Stimulated activated CD4-positive, alpha-beta T cell treated with anti-CD3 and anti-CD28 coated beads, Interleukin-1b, Interleukin-23, amount 100 ng/mL, for 48 hours (primary cell): ENCODE measurements at regions not wholly inside any gene's neighbourhood (a gene's known extent, or its start where the extent isn't known, plus 50 kb on each side); places are given as distances from the start of the nearest gene placed in this dataset.
"Not testable (repeated sequence)": the region's sequence is repeated elsewhere in the genome, so short reads cannot be mapped to it uniquely, and the experiment has no call there.

Experiments
- DNase-seq: peaks from one replicate; pipeline ENCODE4 v3.0.0-alpha.2; 2020

- DNase-seq: no peak
These were observed 51.2 kb upstream of the MEX3C start for GRCh38 chr18:51248685-51249084.

- DNase-seq: no peak
These were observed 52.5 kb upstream of the MEX3C start for GRCh38 chr18:51250006-51250405.

- DNase-seq: no peak
These were observed 53.1 kb upstream of the MEX3C start for GRCh38 chr18:51250458-51251024.

DNA sequence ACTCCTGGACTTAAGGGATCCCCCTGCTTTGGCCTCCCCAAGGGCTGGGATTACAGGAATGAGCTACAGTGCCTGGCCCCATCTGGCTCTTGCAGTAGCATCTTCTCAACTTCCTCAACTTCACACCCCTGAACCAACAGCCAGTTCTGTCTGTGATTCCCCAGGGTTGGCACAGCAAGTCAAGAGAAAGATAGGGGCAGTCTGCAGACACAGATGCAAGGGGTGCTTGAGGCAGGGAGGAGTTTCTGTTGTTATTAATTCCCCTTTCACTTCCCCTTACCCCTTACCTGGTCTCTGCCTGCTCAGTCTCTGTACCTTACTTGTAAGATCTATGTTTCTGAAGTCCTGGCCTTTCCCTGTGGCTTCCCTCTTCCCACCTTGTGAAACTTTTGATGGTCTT lies 54.1 kb upstream of the MEX3C start:
- DNase-seq: no peak

- DNase-seq: no peak
These were observed 56.0 kb upstream of the MEX3C start for GRCh38 chr18:51253476-51253875.

- no peak for DNase-seq
These were observed 58.2 kb upstream of the MEX3C start for GRCh38 chr18:51255693-51256092.

DNA sequence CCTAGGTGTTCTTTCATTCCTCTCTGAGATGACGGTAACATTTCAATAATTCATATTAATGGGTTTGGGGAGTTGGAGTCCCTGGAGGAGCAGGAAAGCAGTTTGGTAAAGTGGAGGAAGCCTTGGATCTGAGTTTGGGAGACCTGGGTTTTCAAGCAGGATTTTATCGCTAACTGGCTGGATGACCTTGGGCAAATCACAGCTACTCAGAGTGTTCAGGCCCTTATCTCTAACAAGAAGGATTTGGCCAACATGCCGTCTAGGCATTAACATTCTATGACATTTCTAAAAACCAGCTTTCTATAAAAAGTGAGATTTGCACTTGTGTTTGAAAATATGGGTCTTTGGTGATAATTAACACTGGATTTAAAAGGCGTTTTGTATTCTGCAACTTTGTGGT lies 59.7 kb upstream of the MEX3C start:
- no peak for DNase-seq

DNA sequence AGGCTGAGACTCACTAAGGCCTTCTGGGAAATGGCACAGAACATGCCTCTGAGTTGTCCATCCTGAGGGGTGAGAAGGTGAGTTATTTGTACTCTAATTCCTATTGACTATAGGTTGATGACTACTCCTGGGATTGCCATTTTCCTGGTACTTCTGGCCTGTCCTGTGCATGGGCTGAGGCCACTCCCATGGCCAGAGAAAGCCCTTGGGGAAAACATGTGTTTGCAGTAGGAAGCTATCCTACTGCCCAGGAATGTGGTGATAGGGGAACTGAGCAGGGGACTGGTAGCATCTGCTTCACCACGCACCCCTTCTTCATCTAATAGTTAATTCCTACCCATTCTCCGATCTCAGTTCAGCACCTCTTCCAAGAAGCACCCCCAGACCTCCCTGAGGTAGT lies 62.6 kb upstream of the MEX3C start:
- no peak for DNase-seq

DNA sequence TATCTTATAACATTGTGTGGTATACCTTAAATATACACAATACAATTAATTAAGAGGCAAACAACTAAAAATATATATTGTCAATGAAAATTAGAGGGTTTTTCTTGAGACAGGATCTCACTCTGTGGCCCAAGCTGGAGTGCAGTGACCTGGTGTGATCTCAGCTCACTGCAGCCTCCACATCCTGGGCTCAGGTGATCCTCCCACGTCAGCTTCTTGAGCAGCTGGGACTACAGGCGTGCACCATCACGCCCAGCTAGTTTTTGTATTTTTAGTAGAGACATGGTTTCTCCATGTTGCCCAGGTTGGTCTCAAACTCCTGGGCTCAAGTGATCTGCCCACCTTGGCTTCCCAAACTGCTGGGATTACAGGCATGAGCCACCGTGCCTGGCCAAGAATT lies 68.6 kb upstream of the MEX3C start:
- DNase-seq: not testable (repeated sequence)

DNA sequence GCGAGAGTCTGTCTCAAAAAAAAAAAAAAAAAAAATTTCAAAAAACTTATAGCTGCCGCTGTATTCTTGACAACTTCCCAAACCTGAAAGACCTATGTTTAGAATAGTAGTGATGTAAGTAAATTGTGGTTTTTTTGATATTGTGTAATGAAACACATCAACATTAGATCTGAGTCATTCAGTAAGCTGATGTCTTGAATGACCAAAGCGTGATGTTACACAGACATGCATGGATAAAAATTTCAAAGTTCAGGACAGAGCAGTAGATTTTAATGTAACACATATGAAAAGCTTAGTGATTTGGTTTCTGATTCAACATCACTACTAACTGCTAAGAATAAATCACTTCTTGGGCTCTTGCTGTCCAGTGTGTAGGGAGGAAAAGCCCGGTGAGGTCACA lies 69.3 kb upstream of the MEX3C start:
- no peak for DNase-seq

GRCh38 chr18:51273437-51273836 lies 76.0 kb upstream of the MEX3C start:
- no peak for DNase-seq

DNA sequence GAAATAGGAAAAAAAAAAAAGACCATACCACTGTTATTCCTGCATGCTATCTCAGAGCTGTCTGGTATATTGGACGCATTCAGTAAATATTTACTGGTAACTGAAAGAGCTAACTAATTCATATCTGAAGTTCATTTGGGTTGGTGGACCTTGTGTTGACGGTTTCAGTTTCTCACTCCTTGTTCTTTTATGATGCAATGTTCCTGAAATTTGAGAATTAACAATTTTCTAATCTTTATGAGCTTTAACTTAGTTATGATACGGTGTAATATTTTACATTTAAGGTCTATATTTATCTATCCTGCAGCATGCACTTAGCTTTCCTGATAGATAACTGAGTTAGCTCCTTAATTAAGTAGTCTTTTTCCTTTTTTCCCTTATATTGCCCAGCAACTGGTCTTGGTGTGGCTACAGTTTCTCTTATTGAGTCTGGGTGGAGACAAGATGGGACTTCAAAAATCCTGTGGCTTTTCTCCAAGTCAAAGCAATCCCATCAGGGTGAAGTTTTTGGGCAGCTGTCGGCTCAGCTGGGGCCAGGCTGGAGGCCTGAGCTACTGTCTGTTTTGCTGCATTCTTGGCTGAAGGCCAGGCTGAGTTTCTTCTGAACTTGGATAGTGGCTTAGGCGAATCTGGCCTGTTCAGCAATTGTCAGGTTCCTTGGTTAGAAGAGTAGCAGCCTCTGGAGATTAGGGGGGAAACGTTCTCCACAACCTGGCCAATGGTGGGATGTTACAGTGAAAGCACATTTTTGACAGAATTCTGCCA lies 78.4 kb upstream of the MEX3C start:
- no peak for DNase-seq

- peak; percentile 56 for DNase-seq
These were observed 80.7 kb upstream of the MEX3C start for GRCh38 chr18:51278045-51278649.

DNA sequence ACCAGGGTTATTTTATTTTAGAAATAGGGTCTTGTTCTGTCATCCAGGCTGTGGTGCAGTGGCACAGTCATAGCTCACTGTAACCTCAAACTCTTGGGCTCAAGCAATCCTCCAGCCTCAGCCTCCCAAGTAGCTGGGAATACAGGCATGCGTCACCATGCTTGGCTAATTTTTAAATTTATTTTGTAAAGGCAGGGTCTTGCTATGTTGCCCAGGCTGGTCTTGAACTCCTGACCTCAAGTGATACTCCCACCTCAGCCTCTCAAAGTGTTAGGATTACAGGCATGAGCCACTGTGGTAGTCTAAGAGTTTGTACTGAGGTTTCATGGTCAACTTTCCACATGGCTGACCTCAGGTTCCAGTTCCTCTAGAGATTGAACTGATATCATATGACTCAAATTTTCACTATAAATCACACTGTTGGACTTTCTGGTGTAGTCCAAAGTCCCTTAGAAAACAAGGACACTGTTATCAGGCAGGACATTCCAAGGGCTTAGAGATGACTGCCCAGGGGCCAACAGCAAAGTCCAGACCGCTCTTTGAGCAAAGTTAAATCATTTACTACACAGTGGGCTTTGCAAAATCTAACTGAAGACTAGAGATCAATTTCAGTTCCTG lies 82.0 kb upstream of the MEX3C start:
- DNase-seq: no peak

DNA sequence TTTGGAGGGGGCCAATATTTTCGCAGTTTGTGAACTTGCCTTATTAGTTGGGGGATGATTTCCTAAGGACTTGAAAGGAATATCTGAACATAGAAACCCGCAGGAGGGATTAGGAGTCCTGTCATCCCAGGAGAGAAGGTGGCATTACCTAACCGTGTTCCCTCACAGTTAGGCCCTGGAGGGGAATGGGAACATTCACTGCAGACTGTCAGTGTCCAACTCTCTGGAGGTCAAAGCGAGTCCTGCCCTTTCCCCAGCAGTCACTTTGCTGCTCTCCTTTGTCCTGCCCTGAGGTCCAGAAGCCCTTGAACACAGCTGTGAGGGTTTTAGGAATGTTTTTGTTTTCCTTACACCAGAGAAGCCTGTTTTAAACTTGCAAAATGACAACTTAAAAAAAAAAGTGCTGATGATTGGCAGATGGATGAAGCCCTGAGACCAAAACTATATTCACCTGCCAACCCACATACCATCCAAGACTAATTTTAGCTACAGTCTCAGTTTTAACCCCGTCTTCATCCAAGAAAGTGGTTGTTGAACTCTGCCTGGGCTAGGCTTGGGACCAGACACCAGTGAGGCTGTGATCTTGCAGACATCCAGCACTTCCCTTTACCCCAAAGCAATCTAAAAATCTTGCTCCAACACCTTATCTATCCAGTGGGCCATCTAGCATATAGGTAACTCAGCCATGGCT lies 90.5 kb upstream of the MEX3C start:
- DNase-seq: no peak

DNA sequence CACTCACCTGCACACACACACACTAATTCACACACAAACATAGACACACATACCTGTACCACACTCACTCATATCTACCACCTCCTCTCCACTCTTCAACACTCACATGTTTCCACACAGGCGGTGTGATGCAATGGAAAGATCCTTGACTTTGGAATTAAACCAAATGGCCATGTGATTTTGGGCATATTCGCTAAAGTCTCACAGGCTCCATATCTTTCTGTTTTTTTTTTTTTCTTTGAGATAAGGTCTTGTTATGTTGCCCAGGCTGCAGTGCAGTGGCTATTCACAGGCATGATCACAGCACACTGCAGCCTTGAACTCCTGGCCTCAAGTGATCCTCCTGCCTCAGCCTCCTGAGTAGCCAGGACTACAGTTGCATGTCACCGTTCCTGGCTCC lies 91.1 kb upstream of the MEX3C start:
- no peak for DNase-seq

DNA sequence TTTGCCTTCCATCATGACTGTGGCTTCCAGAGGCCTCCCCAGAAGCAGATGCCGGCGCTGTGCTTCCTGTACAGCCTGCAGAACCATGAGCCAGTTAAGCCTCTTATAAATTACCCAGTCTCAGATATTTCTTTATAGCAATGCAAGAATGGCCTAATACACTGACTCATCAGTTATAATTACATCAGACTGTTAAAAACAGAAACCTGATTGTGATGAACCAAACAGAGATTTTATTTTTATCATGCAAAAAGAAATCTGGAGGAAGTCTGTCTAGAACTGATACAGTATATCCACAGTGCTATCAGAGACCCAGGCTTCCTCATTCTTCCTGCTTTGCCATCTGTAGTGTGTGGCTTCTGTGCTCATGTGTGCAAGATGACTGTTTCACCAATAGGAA lies 93.4 kb upstream of the MEX3C start:
- no peak for DNase-seq

DNA sequence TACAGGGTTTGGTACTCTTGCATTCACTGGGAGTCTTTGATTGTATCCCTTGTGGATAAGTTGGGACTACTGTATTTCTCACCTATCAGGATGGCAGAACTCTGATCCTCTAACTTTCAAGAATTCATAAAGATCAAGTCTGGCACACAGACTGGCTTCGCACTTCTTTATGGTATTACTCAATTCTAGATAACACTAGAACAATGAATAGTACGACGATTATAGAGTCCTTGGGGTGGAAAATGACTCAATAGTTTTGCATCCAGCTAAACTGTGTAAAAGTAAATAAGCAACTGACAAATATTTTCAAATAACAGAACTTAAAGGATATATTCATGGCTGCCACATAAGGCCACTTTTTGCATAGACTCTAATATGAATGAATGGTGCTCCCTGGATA lies 103.4 kb upstream of the MEX3C start:
- no peak for DNase-seq

- DNase-seq: no peak
These were observed 103.9 kb upstream of the MEX3C start for GRCh38 chr18:51301376-51301775.

GRCh38 chr18:51316677-51317076 lies 119.2 kb upstream of the MEX3C start:
- DNase-seq: no peak

DNA sequence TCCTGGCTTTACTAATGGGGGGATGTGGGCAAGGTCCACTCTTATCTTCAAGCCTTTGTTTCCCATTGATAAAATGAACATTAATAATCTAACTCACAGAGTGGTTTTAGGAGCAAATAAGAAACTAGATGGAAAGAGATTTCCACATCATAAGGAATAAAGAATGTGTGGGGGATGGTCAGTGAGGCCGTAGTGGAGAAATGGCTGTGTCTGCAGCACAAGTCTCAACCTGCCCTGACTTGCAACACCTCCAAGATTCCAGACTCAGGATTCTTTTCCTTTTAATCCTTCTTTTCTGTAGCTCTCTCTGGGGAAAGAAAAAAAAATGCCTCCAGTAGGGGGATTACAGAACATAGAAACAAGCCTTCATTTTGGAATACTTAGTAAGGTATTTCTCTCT lies 124.2 kb upstream of the MEX3C start:
- no peak for DNase-seq

- no peak for DNase-seq
These were observed 126.5 kb upstream of the MEX3C start for GRCh38 chr18:51323961-51324360.

- DNase-seq: no peak
These were observed 132.7 kb upstream of the MEX3C start for GRCh38 chr18:51330148-51330547.

- DNase-seq: no peak
These were observed 133.3 kb upstream of the MEX3C start for GRCh38 chr18:51330739-51331138.
